ENCODE measurements at regions not wholly inside any gene's neighbourhood (a gene's known extent, or its start where the extent isn't known, plus 50 kb on each side); places are given as distances from the start of the nearest gene placed in this dataset.

GRCh38 chr2:5409898-5410381, 282.2 kb upstream of the SOX11 start:
- TF ChIP-seq CTCF (IDR thresholded peaks at IDR 0.05): no peak
- Histone ChIP-seq H3K4me3 (no peak overlapping the region), H3K27me3 (no peaks in the 10 kb centered on the region), H3K36me3 (no peaks in the 10 kb centered on the region), H3K9me3 (no peaks in the 10 kb centered on the region), H3K4me1 (no peaks in the 10 kb centered on the region), H3K27ac (no peak overlapping the region)
- intact Hi-C loops (cut with DNase I; ENCODE audit: low total_unique reads): no loop called here
- no peak for DNase-seq

- no peak for DNase-seq
- Histone ChIP-seq H3K4me3 (no peak overlapping the region), H3K27me3 (no peaks in the 10 kb centered on the region), H3K4me1 (no peaks in the 10 kb centered on the region), H3K36me3 (no peaks in the 10 kb centered on the region), H3K27ac (no peak overlapping the region), H3K9me3 (no peaks in the 10 kb centered on the region)
- intact Hi-C loops (cut with DNase I; ENCODE audit: low total_unique reads): no loop called here
- TF ChIP-seq CTCF (IDR thresholded peaks at IDR 0.05): no peak
Observed at GRCh38 chr2:5410991-5411700, 281.0 kb upstream of the SOX11 start.

GRCh38 chr2:5412001-5412400, 280.2 kb upstream of the SOX11 start:
- Histone ChIP-seq H3K27ac (no peak overlapping the region), H3K4me3 (no peak overlapping the region), H3K36me3 (no peaks in the 10 kb centered on the region), H3K4me1 (no peaks in the 10 kb centered on the region), H3K9me3 (no peaks in the 10 kb centered on the region), H3K27me3 (no peaks in the 10 kb centered on the region)
- no peak for DNase-seq
- no peak for TF ChIP-seq CTCF (IDR thresholded peaks at IDR 0.05)
- intact Hi-C loops (cut with DNase I; ENCODE audit: low total_unique reads): no loop called here

- Histone ChIP-seq H3K4me3 (no peak overlapping the region), H3K27me3 (no peaks in the 10 kb centered on the region), H3K9me3 (no peaks in the 10 kb centered on the region), H3K4me1 (no peaks in the 10 kb centered on the region), H3K36me3 (no peaks in the 10 kb centered on the region), H3K27ac (no peak overlapping the region)
- TF ChIP-seq CTCF (IDR thresholded peaks at IDR 0.05): no peak
- intact Hi-C loops (cut with DNase I; ENCODE audit: low total_unique reads): no loop called here
- DNase-seq: no peak
Observed at GRCh38 chr2:5433855-5434254, 258.3 kb upstream of the SOX11 start.

- H3K4me1 ChIP-seq: no peaks in the 10 kb centered on the region
- no peak for DNase-seq
- H3K9me3 ChIP-seq: no peaks in the 10 kb centered on the region
- no peak for TF ChIP-seq CTCF (IDR thresholded peaks at IDR 0.05)
- no peak overlapping the region for H3K27ac ChIP-seq
- H3K36me3 ChIP-seq: no peaks in the 10 kb centered on the region
- H3K27me3 ChIP-seq: no peaks in the 10 kb centered on the region
- intact Hi-C loops (cut with DNase I; ENCODE audit: low total_unique reads): no loop called here
- H3K4me3 ChIP-seq: no peak overlapping the region
Observed at GRCh38 chr2:5437375-5437774, 254.8 kb upstream of the SOX11 start.
